ENCODE measurements at regions not wholly inside any gene's neighbourhood (a gene's known extent, or its start where the extent isn't known, plus 50 kb on each side); places are given as distances from the start of the nearest gene placed in this dataset.

GRCh38 chr2:35989040-35989439 is 366.5 kb upstream of the CRIM1 start:
- no peak for TF ChIP-seq EZH2 (IDR thresholded peaks at IDR 0.05; ENCODE audit: low read depth)
- no peak for TF ChIP-seq CTCF (conservative IDR thresholded peaks at IDR 0.05)

All from PC-9 (cell line).